ENCODE measurements at regions not wholly inside any gene's neighbourhood (a gene's known extent, or its start where the extent isn't known, plus 50 kb on each side); places are given as distances from the start of the nearest gene placed in this dataset.

DNA sequence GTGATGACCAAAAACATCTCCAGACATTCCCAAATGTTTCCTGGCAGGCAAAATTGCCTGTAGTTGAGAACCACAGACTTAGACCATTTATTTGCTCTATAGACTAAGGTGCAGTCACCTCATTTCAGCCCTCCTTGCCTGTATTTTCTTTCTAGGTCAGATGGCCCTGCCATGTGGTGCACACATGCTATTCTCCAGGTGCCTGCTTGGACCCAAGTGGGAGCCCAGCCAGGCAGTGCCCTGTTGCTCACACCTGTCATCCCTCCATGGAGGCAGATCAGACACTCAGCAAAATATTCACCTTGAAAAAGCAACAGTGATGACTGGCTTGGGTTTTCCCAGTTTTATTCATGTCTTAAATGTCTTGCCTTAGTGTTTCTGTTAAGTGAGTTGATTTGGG lies 311.4 kb downstream of the TFAP2C start:
- FAIRE-seq, result no peak
- no peak for DNase-seq (ENCODE audit: extremely low spot score, insufficient read length, low read depth)

DNA sequence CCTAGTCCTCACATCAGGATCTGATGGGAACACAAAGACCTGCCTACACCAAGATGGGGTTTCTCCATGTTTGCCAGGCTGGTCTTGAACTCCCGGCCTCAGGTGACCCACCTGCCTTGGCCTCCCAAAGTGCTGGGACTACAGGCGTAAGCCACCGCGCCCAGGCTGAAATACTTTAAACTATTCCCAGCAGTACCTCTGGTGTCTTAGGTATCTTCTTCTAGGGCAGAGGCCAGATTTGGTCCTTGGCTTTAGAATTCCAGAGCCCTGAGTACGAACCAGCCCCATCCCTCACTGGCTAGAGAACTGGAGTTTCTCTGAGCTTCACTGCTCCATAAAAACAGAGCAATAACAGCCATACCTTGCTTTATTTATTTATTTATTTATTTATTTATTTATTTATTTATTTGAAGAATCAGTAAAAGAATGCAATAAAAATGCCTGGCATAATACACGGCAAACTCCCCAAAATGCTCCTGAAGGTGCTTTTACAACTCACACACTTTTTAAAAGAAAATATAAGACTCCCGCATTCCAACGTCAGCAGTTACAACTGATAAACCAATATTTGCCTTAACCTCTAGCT lies 312.1 kb downstream of the TFAP2C start:
- no peak for FAIRE-seq

DNA sequence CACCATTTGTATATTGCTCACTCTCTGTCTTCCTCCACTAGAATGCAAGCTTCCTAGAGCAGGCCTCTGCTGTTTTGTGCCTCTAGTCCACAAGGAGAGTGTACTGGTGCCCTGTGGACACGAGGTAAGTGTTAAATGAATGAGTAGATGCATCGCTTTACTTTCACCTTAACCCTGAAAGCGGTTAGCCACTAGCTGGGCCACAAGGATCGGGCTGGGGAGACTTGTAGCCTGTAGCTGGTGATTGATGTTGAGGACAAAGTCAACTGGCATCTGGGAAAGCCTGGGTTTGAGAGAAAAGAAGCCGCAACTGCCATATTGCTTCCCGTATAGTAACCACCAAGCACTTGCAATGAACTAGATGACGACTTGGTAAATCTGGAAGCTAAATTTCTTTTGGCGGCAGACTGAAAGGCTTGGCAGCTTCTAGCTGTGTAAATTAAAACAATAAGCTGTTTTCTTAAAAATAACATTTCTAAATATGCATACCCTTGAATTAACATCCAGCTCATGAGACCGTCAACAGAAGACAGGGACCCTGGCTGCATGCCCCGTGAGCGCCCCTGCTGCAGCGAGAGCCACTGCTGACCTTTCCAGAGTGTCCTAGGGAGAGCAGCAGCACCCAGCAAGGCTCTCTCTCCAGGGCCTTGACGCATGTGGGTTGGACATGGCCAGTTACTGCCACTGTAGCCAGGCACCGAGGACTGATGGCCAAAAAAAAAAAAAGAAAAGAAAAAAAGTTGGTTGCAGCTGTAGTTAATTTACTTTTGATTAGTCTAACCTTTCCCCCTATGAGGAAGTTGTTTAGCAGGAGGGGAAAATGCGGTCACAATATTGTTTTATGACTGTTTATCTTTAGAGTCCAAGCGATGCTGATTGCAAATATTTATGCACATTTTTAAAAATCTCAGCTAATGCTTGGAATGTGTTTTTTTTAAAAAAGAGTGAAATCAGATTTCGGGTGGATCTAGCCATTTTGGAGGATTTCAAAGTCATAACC lies 315.1 kb downstream of the TFAP2C start:
- FAIRE-seq, result no peak
- no peak for DNase-seq (ENCODE audit: extremely low spot score, insufficient read length, low read depth)

More for the DNA sequence above, 312.1 kb downstream of the TFAP2C start:
- no peak for DNase-seq (ENCODE audit: extremely low spot score, insufficient read length, low read depth)

DNA sequence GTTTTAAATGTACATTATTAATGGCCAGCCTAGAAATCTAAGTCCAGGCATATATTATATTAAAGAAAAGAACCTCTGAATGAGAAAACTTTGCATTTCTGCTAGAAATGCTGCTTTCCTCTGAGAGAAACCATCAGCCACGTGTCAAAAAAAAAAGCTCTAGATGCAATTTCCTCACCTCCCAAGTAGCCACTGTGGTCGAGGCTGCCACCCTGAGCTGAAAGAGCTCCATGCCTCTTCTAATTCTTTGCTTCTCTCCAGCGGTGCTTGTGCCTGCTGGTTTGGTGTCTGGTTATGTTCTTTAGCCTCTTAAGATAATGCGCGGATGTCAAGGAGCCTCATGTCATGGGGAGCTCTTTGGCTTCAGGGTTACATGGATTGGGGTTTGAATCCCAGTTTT lies 316.0 kb downstream of the TFAP2C start:
- DNase-seq (ENCODE audit: extremely low spot score, insufficient read length, low read depth), result no peak

DNA sequence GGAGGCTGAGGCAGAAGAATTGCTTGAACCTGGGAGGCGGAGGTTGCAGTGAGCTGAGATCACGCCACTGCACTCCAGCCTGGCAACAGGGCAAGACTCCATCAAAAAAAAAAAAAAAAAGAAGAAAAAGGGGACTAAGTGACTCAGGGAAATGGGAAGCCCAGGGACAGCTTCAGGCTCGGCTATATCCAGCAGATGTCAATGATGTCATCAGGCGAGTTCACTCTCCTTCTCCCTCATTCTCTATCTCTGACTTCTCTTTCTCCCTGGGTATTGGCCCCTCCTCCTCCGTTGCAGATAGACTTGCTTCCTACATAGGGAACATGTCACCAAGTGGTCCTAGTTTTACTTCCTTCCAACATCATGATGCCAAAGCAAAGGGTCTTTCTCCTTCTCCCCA lies 316.8 kb downstream of the TFAP2C start:
- no peak for DNase-seq (ENCODE audit: extremely low spot score, insufficient read length, low read depth)
- no peak for FAIRE-seq

More for the DNA sequence above, 316.0 kb downstream of the TFAP2C start:
- FAIRE-seq, result no peak

DNA sequence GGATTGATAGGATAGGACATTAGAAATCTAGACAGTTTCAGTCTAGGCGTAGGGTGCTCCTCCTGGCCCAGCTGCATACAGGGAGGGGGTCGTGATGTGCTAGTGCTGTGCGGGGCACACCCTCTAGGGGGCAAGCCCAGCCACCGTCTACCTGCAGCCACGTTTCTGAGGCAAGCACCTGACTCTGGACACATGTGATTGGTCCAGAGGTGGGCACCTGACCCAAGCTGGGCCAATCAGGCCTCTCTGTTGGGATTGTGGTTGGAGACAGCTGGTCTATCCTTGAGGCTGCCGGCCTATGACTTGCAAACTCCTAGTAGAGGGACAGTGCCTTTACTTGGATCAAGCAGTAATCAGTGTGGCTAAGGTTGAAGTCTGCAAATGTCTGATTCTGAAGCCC lies 317.1 kb downstream of the BMP7 start:
- DNase-seq (ENCODE audit: extremely low spot score, insufficient read length, low read depth) (no peak), FAIRE-seq (no peak)

DNA sequence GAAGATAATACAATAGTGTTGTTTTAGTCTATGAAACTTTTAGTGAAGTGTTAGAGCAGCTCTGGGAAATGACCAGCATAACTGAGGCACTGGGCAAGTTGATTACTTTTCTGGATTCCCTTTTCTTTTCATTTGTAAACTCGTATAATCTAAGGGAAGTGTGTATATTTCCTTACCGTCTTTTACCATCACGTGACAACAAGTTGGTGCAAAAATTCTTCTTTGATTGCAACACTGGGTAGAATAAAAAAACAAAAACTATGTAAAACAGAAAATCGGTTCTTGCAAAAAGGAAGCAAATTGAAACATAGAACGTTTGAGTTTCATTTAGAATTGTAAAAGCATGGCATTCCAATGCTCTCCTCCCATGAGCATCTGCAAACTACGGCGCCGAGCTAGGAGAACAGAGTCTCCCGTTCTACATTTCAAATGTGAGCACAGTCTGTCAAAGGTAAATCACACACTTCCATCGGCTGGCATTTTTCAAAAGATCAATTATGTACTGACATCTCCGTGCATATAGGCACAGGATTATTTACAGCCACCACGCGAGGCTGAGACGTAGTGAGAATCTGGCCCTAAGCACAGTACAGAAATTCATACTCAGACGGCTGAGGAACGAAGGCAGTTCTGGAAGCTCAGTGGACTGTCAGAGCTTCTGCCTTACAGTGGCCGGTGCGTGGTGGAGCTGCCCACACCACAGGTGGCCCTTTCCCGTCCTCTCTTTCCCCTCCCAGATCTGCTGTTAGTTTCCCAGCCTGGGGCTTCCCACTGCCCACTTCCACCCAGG lies 314.0 kb downstream of the BMP7 start:
- DNase-seq (ENCODE audit: extremely low spot score, insufficient read length, low read depth) (no peak), FAIRE-seq (no peak)

DNA sequence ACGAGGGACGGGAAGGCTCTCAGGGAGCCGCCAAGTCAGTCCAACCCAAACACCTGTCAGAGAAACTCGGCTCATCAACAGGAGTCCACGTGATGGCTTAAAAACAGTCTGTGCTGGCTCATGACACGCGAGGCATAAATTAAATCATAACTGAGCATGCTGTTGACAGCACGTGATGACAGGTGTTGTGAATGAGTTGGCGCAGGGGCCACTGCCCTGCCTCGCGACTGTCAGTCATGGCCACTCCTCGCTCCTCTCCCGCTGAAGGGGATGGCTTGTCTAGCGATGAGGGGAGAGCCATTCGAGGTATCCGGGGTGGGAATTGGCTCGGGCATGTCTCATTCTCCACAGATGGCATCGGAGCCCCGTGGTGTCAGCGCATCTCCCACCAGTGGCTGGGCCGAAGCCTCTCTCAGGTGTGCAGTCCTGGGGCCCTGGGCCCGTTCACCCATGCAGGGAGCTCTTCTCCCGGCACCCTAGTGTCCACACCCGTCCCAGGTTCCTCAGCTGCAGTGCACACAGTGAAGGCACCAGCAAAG lies 313.3 kb downstream of the BMP7 start:
- no peak for DNase-seq (ENCODE audit: extremely low spot score, insufficient read length, low read depth)
- FAIRE-seq, result no peak

DNA sequence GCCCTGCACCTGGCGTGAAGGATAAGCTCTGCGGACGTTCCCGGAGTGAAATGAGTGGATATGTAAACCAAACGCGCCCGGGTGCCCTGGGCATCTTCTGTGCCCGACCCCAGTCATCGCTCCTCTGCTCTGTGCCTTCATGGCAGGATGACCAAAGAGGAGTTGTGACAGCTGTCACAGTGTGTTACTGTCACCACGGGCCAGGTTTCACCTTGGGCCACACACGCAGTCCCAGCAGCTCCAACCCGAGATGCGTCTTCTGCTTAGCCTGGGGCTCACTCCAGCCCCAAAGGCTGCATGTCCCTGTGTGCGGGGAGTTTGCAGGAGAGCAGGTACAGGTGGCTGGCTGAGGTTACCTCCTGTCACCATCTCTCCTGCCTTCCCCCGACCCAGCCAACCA lies 311.6 kb downstream of the BMP7 start:
- no peak for FAIRE-seq
- no peak for DNase-seq (ENCODE audit: extremely low spot score, insufficient read length, low read depth)

DNA sequence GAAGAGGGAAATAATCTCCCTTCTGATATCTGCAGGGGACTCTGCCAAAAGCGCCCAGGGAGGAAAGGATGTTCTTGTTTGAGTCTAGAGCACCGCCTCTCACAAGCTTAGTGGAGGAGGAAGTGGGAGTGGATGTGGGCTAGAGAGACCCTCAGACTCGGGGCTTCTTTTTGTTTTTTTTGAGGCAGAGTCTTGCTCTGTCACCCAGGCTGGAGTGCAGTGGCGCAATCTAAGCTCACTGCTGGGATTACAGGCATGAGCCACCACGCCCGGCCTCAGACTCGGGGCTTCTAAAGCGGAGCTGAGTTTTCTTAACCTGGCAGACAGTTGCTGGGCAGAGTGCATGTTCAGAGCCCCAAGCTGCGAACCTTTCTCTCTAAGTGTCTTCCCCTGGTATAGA lies 310.8 kb downstream of the BMP7 start:
- DNase-seq (ENCODE audit: extremely low spot score, insufficient read length, low read depth), result no peak
- FAIRE-seq, result no peak

DNA sequence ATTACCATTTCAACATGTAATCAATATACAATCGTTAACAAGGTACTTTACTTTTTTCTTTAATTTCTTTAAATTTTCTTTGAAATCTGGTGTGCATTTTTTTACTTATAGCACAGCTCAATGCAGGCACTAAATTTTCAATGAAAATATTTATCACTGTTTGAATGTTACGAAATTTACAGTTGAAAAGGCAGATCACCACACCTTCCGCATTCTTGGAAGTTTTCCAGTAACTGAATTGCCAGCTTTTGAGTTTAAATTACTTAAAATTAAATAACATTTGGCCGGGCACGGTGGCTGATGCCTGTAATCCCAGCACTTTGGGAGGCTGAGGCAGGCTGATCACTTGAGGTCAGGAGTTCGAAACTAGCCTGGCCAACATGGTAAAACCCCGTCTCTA lies 309.9 kb downstream of the BMP7 start:
- FAIRE-seq (no peak), DNase-seq (ENCODE audit: extremely low spot score, insufficient read length, low read depth) (no peak)

DNA sequence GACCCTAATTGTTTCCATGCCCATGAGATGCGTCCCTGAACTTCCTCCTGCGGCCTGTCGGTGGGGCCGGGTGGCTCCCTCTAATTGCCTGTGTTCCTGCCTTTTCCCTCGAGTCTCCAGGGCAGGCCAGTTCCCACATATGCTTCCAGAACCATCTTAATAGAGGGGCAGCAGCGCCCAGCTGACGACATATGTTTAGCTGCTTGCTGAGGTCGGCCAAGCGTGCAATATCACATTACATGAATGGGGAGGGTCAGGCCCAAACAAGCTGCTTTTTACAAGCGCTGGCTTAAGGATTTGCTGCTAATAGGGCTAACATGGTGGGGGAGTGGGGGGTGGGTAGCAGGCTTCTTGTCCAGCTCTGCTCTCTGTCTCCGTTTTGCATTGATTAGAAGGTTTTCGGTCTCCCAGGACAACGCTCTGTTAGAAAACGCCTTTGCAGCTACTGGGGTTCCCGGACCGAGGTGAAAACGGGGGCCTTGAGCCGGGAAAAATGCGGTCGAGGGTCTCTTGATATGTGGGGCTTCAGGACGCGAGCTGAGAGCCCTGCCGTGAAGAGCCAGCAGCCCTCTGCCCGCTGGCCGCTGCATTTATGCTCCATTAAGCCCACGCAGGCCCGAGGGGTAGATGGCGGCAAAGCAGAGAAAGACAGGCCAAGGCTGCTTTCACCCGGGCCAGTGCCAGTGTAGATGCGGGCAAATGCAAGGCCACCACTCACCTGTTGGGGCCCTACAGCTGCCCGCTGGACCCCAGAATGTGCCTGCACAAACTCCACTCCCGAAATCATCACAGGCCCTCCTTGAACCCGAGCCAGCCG lies 308.5 kb downstream of the BMP7 start:
- DNase-seq (ENCODE audit: extremely low spot score, insufficient read length, low read depth) (no peak), FAIRE-seq (no peak)

DNA sequence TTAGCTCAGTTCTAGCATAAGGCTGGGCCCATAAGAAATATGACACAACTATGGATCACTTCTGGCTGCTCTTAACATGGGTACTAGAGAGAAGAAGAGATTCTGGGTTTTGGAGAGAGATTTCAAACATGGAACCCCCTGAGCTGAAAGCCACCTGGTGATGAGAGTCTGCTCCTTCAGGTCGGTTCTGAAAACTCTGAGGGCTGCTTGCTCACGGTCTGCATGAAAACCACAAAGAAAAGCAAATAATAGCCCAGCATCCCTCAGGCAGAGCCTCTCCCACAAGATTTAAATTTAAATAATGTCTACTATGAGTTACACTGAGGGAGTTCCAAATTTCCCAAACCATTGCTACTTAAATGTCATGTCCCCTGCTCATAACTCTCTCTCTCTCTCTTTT lies 301.5 kb downstream of the BMP7 start:
- DNase-seq (ENCODE audit: extremely low spot score, insufficient read length, low read depth) (no peak), FAIRE-seq (no peak)

DNA sequence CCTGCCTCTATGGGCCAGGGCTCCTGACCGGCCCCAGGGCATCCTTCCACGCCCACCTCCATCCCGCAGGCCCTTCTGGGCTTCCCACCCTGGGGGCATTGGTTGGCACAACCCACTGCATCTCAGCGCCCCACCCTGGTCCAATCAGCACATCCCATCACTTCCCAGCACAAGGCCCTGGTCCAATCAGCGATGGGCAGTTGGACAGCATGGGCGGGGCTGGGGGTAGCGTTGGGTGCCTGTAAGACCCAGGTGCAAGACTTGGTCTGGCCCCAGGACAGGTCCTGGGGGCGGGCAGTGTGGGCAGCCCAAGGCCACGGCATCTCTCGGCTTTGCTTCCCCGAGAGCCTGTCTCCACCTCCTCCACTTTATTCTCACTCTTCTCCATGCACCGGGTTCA lies 298.5 kb downstream of the BMP7 start:
- DNase-seq (ENCODE audit: extremely low spot score, insufficient read length, low read depth), result no peak

DNA sequence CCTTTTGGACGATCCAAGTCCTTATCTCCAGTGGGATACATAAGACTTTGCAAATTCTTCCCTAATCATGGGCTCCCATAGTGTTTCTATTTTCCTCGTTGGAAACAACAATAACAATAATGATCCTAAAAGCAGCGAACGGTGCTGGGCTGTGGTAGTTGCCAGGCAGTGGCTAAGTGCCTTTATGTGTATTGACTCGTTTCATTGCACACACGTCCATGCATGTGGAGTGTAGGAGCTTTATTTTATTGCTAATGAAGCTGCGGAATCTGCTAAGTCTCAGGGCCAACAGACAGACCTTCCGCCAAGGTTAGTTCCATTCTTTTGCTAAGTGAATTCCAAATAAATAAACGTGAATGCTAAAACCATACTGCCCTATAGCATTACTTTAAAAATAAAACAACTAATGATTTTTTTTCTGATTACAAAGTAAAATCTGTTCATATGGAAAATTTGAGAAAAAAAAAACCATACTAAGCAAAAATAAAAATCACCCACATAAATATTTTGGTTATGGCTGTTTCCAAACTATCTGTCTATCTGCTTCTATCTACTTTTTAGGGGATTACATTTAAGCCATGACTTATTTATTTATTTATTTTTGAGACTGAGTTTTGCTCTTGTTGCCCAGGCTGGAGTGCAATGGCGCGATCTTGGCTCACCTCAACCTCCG lies 297.9 kb downstream of the BMP7 start:
- DNase-seq (ENCODE audit: extremely low spot score, insufficient read length, low read depth) (no peak), FAIRE-seq (no peak)

More for the DNA sequence above, 298.5 kb downstream of the BMP7 start:
- FAIRE-seq, result no peak

DNA sequence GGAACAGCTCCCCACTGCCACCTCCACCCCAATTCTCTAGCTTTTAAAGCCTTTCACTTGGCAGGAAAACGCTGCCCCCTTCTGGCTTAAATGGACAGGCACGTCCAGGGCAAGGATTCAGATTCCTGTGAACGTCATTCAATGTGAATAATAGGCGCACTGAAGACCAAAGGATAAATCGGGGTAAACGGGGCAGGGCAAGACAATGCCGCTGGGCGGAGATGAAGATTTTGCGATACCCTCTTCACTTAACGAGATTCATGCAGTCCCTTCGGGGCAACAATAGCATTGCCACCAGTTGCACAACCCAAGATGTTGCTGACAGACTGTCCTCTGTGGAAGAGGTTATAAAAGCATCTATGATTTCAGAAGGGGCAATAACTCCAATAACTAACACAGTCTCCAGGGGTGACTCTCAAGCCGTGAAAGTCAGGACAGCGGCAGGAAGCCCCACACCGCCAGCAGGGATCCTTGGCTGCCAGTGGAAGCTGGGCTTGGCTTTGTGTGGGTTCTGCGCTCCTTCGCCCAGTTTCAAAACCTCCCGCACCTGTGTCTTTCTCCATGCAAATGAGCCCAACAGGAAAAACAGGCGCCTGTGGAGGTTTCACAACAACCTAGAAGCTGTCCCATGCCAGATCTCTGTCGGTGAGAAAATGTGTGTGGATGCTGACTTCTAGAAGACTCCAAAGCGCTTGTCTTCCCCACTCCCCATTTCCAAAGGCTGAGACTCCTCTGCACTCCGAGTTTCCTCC lies 291.8 kb downstream of the BMP7 start:
- FAIRE-seq (no peak), DNase-seq (ENCODE audit: extremely low spot score, insufficient read length, low read depth) (no peak)

DNA sequence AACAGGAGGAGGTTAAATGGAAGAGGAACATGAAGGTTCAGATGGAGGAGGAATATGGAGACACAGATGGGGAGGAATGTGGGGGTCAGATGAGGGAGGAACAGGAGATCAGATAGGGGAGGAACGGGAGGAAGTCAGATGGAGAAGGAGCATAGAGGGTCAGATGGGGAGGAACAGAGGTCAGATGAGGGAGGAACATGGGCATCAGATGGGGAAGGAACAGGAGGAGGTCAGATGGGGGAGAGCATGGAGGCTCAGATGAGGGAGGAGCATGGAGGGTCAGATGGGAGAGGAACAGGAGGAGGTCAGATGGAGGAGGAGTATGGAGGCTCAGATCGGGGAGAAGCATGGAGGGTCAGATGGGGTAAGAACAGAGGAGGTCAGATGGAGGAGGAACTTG lies 290.6 kb downstream of the BMP7 start:
- FAIRE-seq (no peak), DNase-seq (ENCODE audit: extremely low spot score, insufficient read length, low read depth) (no peak)

DNA sequence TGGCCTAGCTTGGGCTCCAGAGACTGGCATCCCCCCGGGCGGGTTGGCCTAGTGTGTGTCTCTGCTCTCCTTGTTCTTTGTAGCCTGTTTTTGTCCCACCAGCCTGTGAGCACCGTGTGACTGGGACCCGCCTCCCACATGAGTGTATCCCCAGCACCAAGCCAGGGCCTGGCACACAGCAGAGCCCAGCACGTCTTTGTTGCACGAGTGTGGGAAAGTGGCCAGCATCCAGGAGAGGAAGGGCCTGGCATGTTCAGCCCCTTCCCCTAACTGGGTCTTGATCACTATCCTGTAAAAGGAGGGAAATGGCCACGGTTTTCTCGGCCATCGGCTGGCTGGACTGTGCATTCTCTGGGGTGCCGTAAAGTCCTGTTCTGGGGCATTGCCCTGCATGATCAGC lies 290.1 kb downstream of the BMP7 start:
- DNase-seq (ENCODE audit: extremely low spot score, insufficient read length, low read depth), result no peak
- FAIRE-seq, result no peak
